GM12872 (cell line): ENCODE measurements at regions not wholly inside any gene's neighbourhood (a gene's known extent, or its start where the extent isn't known, plus 50 kb on each side); places are given as distances from the start of the nearest gene placed in this dataset.

Experiments
- TF ChIP-seq, protein P1 (sequence below): IDR thresholded peaks from 3 replicates; pipeline ENCODE4 v1.5.1; 2011; ENCODE audit warnings: low read depth, mild to moderate bottlenecking, low read length, moderate library complexity; ENCODE audit not compliant: insufficient read depth

DNA sequence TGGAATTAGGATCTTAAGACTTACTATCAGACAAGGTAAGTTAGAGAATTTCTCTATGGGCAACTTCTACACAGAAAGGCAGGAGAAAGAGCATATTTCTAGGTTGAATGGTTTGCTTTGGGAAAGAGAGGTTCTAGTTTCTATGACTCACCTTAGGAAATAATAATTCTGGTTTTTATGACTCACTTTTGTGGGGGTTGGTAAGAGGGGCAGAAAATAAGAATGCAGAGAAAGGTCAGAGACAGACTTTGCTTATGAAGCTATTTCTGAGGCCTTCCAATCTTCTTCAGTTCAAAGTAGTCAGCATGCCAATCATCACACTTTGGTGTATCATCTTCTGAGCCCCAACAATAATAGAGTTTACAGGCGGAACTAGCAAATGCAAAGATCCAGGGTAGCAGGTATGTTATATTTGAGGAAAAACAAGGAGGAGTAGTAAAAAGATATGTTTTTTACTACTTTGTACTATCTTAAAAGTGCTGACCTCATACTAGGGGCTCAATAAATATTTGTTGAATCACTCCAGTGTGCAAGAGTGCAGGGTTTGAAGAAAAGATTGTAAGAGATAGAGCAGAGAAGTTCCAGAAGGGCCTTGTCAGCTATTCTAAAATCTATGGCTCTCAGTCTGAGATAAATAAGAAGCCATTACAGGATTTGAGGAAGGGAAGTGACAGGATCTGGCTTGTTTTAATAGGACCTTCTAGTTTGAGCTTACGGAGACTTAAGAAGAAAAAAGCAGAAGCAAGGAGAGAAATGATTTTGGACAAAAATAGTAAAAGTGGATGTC lies 56.7 kb upstream of the LRFN5 start:
- TF ChIP-seq, protein P1, sequence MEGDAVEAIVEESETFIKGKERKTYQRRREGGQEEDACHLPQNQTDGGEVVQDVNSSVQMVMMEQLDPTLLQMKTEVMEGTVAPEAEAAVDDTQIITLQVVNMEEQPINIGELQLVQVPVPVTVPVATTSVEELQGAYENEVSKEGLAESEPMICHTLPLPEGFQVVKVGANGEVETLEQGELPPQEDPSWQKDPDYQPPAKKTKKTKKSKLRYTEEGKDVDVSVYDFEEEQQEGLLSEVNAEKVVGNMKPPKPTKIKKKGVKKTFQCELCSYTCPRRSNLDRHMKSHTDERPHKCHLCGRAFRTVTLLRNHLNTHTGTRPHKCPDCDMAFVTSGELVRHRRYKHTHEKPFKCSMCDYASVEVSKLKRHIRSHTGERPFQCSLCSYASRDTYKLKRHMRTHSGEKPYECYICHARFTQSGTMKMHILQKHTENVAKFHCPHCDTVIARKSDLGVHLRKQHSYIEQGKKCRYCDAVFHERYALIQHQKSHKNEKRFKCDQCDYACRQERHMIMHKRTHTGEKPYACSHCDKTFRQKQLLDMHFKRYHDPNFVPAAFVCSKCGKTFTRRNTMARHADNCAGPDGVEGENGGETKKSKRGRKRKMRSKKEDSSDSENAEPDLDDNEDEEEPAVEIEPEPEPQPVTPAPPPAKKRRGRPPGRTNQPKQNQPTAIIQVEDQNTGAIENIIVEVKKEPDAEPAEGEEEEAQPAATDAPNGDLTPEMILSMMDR = no peak

DNA sequence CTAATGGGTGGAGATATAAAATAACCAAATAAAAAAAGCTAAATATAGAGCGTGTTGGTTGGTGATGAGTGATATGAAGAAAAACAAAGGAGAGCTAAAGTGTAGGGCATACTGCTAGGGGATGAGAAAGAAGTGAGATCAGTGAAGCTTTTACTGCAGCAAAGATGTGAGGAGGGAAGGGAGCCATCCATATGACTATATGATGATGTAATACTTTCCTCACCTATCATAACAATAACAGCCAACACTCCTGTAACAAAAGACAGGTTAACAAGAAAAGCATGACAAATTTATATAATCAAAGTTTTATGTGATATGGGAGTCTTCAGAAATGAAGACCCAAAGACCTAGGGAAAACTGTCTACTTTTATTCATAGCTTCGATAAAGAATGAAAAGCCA lies 57.4 kb upstream of the LRFN5 start:
- TF ChIP-seq, protein P1 = no peak

DNA sequence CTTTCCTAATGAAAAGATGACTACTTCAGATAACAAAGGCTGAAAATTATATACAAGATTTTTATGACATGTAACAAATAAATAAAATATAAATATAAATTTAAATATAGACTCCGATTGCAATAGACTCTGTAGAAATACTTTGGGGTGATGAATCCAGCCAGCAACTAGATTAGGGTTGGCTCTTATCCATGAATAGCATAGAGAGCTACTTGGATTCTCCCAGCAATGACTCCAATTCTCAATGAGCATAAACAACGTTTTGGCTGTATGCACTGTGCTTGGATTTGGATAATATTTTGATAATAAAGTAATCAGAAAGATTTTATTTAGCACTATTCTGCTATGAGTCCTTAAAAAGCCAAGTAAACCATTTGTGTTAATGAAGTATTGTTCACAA lies 58.0 kb upstream of the LRFN5 start:
- TF ChIP-seq, protein P1 = no peak

DNA sequence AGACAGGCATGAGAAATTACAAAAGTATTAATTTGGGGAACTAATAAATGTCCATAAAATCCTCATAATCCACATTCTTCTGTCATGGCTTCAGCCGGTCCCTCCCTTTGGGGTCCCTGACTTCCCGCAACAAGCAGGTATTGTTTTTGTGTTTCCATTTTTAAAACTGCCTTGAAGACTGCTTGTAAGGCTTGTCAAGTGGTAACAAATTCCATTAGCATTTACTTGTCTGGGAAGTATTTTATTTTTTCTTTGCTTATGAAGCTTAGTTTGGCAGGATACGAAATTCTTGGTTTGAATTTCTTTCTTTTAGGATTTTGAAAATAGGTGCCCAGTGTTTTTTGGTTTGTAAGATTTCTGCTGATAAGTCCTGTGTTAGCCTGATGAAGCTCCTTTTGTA lies 65.3 kb upstream of the LRFN5 start:
- TF ChIP-seq, protein P1 = no peak

DNA sequence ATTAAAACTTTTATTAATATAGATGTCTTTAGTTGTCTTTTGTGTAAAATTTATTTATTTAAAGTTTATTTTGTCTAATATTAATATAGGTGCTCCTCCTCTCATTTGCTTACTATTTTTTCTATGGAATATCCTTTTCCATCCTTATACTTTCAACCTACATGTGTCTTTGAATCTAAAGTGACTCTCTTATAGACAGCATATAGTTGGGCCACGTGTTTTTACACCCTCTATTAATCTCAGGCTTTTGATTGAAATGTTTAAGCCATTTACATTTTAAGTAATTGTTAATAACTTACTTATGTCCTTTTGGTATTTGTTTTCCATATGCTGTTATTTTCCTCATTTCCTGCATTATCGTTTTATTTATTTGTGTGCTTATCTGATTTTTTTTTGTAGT lies 74.4 kb upstream of the LRFN5 start:
- TF ChIP-seq, protein P1 = no peak

DNA sequence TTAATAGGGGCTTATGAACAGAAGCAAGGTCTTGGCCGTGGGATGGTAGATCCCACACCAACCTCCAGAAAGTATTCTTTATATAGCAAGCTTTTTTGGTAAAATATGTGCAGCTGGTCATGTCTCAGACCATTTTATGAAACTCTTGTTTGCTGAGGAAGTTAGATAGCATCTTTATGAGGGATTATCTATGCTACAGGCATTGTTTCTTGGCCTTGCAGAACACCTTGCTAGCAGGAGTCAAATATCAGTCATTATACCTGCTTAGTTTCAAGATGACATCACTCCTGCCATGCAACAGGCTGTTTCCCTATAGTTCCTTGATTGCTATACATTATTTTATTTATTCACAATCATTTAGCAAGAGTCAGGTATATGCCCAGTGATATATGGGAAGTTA lies 84.8 kb upstream of the LRFN5 start:
- TF ChIP-seq, protein P1 = no peak

DNA sequence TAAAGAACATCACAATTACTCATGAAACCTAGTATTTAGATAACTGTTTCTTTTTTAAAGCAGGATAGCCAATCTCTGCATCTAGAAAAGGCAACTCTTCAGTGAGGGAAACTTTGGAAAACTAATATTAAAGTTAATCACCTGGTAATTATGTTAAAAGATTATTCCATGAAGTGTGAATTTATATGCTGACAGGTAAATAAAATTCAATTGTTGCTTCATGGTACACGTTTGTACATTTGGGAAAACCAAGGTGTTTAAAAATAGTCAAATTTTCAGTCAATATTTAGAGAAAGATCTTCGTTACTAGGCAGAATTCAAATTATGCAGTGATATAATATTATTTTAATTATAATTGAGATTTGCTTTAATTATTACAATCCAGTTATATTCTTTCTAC lies 100.1 kb upstream of the LRFN5 start:
- TF ChIP-seq, protein P1 = no peak
